ENCODE measurements at regions not wholly inside any gene's neighbourhood (a gene's known extent, or its start where the extent isn't known, plus 50 kb on each side); places are given as distances from the start of the nearest gene placed in this dataset.
A peak's percentile ranks its signal among the peaks of the same experiment; 100 is the strongest.

DNA sequence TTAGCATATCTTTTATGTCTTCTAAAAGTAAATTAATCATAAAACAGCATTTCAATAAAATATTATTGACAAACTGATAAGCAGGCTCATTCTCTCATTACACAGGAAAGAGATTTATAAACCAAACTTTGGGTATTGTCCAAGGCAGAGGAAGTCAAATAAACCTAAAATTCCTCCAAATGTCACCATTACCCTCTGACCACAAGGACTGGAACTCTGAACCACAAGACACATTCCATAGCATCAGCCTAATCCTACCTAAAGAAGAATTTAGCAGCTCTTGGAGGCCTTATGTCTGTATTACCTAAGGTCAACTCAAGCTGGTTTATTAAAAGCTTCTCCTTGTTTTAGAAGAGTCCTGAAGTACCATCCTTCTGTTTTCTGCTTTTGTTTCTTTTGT, 82.4 kb upstream of the SLC13A1 start:
- Histone ChIP-seq H3K27ac (no peak overlapping the region), H3K4me3 (no peak overlapping the region), H3K36me3 (no peaks in the 10 kb centered on the region), H3K9me3 (no peaks in the 10 kb centered on the region), H3K4me1 (no peaks in the 10 kb centered on the region), H3K27me3 (no peaks in the 10 kb centered on the region)
- intact Hi-C loops (cut with DNase I; ENCODE audit: low total_unique reads), result no loop called here
- no peak for DNase-seq
- TF ChIP-seq, protein P1, sequence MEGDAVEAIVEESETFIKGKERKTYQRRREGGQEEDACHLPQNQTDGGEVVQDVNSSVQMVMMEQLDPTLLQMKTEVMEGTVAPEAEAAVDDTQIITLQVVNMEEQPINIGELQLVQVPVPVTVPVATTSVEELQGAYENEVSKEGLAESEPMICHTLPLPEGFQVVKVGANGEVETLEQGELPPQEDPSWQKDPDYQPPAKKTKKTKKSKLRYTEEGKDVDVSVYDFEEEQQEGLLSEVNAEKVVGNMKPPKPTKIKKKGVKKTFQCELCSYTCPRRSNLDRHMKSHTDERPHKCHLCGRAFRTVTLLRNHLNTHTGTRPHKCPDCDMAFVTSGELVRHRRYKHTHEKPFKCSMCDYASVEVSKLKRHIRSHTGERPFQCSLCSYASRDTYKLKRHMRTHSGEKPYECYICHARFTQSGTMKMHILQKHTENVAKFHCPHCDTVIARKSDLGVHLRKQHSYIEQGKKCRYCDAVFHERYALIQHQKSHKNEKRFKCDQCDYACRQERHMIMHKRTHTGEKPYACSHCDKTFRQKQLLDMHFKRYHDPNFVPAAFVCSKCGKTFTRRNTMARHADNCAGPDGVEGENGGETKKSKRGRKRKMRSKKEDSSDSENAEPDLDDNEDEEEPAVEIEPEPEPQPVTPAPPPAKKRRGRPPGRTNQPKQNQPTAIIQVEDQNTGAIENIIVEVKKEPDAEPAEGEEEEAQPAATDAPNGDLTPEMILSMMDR (IDR thresholded peaks at IDR 0.05), result no peak
- TF ChIP-seq POLR2A (IDR thresholded peaks at IDR 0.05), result no peak
- TF ChIP-seq POLR2AphosphoS5 (IDR thresholded peaks at IDR 0.05), result no peak
- no peak for TF ChIP-seq EP300 (IDR thresholded peaks at IDR 0.05)

DNA sequence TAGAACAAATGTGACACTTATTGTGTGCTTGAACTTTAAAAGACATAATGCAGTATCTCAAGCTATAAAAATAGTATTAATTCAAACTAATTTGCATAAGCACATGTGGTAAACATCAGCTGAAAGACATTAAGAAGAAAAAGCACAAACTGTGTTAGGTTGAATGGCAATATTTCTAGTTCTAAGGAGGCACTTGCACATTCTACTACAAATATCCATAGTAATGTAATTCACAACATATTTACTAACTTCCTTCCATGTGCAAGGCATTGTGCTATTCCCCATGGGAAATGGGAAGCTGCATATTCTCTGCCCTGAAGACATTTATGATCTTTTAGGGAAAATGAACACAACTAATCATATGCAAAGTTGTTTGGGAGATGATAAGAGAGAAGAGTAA, 80.2 kb upstream of the SLC13A1 start:
- intact Hi-C loops (cut with DNase I; ENCODE audit: low total_unique reads), result no loop called here
- no peak for DNase-seq
- Histone ChIP-seq H3K27me3 (no peaks in the 10 kb centered on the region), H3K4me3 (no peak overlapping the region), H3K36me3 (no peaks in the 10 kb centered on the region), H3K27ac (no peak overlapping the region), H3K9me3 (no peaks in the 10 kb centered on the region), H3K4me1 (no peaks in the 10 kb centered on the region)
- TF ChIP-seq EP300 (IDR thresholded peaks at IDR 0.05), result no peak
- TF ChIP-seq POLR2A (IDR thresholded peaks at IDR 0.05), result no peak
- TF ChIP-seq POLR2AphosphoS5 (IDR thresholded peaks at IDR 0.05), result no peak
- TF ChIP-seq, protein P1 (IDR thresholded peaks at IDR 0.05), result no peak

DNA sequence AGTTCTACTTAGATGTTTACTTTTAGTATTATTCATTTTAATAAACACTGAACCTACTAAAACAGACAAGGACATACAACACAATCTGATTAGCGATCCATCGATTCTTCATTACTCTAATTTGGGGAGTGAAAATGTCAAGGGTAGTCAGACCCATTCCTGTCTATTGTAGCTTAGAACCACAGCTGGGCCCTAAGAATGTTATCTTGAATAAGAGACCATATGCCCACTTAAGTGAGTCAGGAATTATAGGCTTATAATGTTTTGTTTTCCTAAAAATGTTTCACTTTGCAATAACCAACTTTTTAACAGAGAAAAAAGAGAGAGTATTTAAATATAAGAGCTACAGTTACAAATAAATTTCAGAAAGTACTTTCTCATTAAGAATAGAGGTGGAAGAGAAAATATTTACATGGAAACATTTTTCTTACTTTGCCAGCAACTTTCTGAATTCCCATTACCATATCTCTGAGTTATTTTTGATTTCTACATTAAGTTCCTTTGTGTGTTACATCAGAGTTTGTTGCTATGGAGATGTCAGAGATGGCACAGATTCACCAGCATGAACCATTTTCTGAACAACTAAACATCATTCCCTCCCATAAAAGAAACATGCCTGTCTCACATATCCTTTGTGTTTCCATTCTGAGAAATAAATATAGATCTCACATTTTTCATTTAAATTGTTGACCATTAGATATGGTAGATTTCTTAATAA, 75.4 kb upstream of the SLC13A1 start:
- TF ChIP-seq EP300 (IDR thresholded peaks at IDR 0.05), result no peak
- TF ChIP-seq, protein P1 (IDR thresholded peaks at IDR 0.05), result no peak
- TF ChIP-seq POLR2A (IDR thresholded peaks at IDR 0.05), result no peak
- no peak for TF ChIP-seq POLR2AphosphoS5 (IDR thresholded peaks at IDR 0.05)
- 93 to 98% (median 96%) methylated on average over 2 of the region's 2 CpGs for WGBS, 5 donors
- intact Hi-C loops (cut with DNase I; ENCODE audit: low total_unique reads), result no loop called here

DNA sequence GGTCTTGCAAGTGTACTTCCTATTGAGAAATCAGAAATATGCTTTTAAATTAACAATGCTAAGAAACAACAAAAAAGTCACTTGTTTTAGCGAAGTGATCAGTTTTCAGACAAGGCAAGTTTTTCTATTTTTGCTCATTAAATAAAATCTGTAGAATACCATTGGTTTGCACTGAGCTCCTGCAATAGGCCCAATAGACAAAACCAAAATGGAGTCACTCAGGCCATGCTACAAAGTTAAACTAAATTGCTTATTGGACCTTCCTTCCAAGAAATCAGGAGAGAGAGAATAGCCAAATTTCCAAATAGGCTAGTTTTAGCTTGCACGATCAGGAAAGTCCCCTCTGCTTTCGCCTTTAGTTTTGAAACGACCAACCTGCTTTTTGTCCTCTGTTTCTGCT, 73.4 kb upstream of the SLC13A1 start:
- H3K9me3 ChIP-seq, result no peaks in the 10 kb centered on the region
- H3K36me3 ChIP-seq, result no peaks in the 10 kb centered on the region
- 81 to 94% (median 91%) methylated on average over 4 of the region's 4 CpGs for WGBS, 5 donors
- H3K27me3 ChIP-seq, result no peaks in the 10 kb centered on the region
- H3K27ac ChIP-seq, result no peak overlapping the region
- H3K4me1 ChIP-seq, result no peaks in the 10 kb centered on the region
- no peak overlapping the region for H3K4me3 ChIP-seq
- no peak for DNase-seq
- TF ChIP-seq, protein P1 (IDR thresholded peaks at IDR 0.05), result no peak
- TF ChIP-seq EP300 (IDR thresholded peaks at IDR 0.05) (no peak), POLR2AphosphoS5 (IDR thresholded peaks at IDR 0.05) (no peak), POLR2A (IDR thresholded peaks at IDR 0.05) (no peak)
- intact Hi-C loops (cut with DNase I; ENCODE audit: low total_unique reads), result no loop called here

More for the DNA sequence above, 75.4 kb upstream of the SLC13A1 start:
- H3K36me3 ChIP-seq, result no peaks in the 10 kb centered on the region
- no peak overlapping the region for H3K27ac ChIP-seq
- no peak overlapping the region for H3K4me3 ChIP-seq
- peak in 1 of 2 donors; percentile 13 for DNase-seq
- no peaks in the 10 kb centered on the region for H3K4me1 ChIP-seq
- H3K9me3 ChIP-seq, result no peaks in the 10 kb centered on the region
- no peaks in the 10 kb centered on the region for H3K27me3 ChIP-seq
